Dendritic cell treated with granulocyte-macrophage colony-stimulating factor and Interleukin-4, amounts not matched to agents 40 ng/mL and 50 ng/mL, for 4 days (primary cell): ENCODE measurements at regions not wholly inside any gene's neighbourhood (a gene's known extent, or its start where the extent isn't known, plus 50 kb on each side); places are given as distances from the start of the nearest gene placed in this dataset.

Source experiments
- H3K27ac Mint-ChIP-seq: one replicate; pipeline ENCODE4 v1.8.0; 2022; ENCODE audit warnings: mild to moderate bottlenecking, mixed read lengths
- H3K27me3 Mint-ChIP-seq: one replicate; pipeline ENCODE4 v1.8.0; 2022; ENCODE audit warnings: mild to moderate bottlenecking, mixed read lengths
- H3K36me3 Mint-ChIP-seq: one replicate; pipeline ENCODE4 v1.8.0; 2022; ENCODE audit warnings: low read depth, mixed read lengths
- H3K4me1 Mint-ChIP-seq: one replicate; pipeline ENCODE4 v1.8.0; 2022; ENCODE audit warnings: low read depth, mixed read lengths
- H3K4me3 Mint-ChIP-seq: one replicate; pipeline ENCODE4 v1.8.0; 2022; ENCODE audit warnings: mild to moderate bottlenecking, moderate library complexity, mixed read lengths
- H3K9me3 Mint-ChIP-seq: one replicate; pipeline ENCODE4 v1.8.0; 2022; ENCODE audit warnings: mixed read lengths
- intact Hi-C: fragments of 100-400 bp; cut with micrococcal nuclease; formaldehyde crosslinking; loops from one replicate; pipeline ENCODE4 v1.15.0; 2022

GRCh38 chr16:85261204-85261603 is 148.9 kb upstream of the CIBAR2 start:
- Mint-ChIP-seq H3K9me3 (no peaks in the 10 kb centered on the region), H3K4me3 (no peak overlapping the region), H3K4me1 (peaks cover 21% of the 10 kb centered on the region), H3K27ac (no peak overlapping the region), H3K36me3 (no peaks in the 10 kb centered on the region), H3K27me3 (peaks cover 65% of the 10 kb centered on the region)
- intact Hi-C loops: no loop called here

GRCh38 chr16:85261657-85262557 is 149.6 kb upstream of the CIBAR2 start:
- Mint-ChIP-seq H3K36me3 (no peaks in the 10 kb centered on the region), H3K4me1 (peaks cover 21% of the 10 kb centered on the region), H3K4me3 (no peak overlapping the region), H3K9me3 (no peaks in the 10 kb centered on the region), H3K27me3 (peaks cover 60% of the 10 kb centered on the region), H3K27ac (no peak overlapping the region)
- intact Hi-C loops: no loop called here

- intact Hi-C loops: no loop called here
- no peak overlapping the region for H3K27ac Mint-ChIP-seq
- peaks cover 54% of the 10 kb centered on the region for H3K27me3 Mint-ChIP-seq
- no peak overlapping the region for H3K4me3 Mint-ChIP-seq
- H3K36me3 Mint-ChIP-seq: no peaks in the 10 kb centered on the region
- H3K9me3 Mint-ChIP-seq: no peaks in the 10 kb centered on the region
- peaks cover 21% of the 10 kb centered on the region for H3K4me1 Mint-ChIP-seq
These were observed 150.4 kb upstream of the CIBAR2 start for GRCh38 chr16:85262558-85263238.

- H3K4me1 Mint-ChIP-seq: peaks cover 21% of the 10 kb centered on the region
- no peak overlapping the region for H3K27ac Mint-ChIP-seq
- H3K4me3 Mint-ChIP-seq: no peak overlapping the region
- H3K27me3 Mint-ChIP-seq: peaks cover 49% of the 10 kb centered on the region
- intact Hi-C loops: no loop called here
- no peaks in the 10 kb centered on the region for H3K9me3 Mint-ChIP-seq
- H3K36me3 Mint-ChIP-seq: no peaks in the 10 kb centered on the region
These were observed 150.9 kb upstream of the CIBAR2 start for GRCh38 chr16:85263239-85263585.

DNA sequence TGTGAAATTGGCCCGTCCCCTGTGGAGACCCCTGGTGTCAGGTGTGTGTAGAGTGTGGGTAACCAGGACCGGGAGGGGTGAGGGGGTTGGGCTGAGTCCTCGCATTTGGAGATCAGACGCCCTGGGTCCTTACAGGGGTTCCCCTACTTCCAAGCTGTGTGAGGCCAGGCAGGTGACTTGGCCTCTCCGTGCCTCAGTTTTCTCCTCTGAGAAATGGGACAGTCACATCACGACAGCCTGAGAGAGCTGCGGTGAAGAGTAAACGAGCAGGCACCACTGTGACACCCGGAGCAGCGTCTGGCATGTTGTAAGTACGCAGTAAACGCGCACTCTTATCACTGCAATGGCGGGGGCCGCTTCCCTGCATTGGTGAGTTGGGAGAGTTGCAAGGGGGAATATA is 152.5 kb upstream of the CIBAR2 start:
- Mint-ChIP-seq H3K9me3 (no peaks in the 10 kb centered on the region), H3K27ac (no peak overlapping the region), H3K4me1 (peaks cover 11% of the 10 kb centered on the region), H3K27me3 (peaks cover 36% of the 10 kb centered on the region), H3K4me3 (no peak overlapping the region), H3K36me3 (no peaks in the 10 kb centered on the region)
- intact Hi-C loops: no loop called here

GRCh38 chr16:85265161-85265784 is 153.0 kb upstream of the CIBAR2 start:
- H3K27ac Mint-ChIP-seq: no peak overlapping the region
- no peaks in the 10 kb centered on the region for H3K9me3 Mint-ChIP-seq
- intact Hi-C loops: no loop called here
- H3K36me3 Mint-ChIP-seq: no peaks in the 10 kb centered on the region
- peaks cover 11% of the 10 kb centered on the region for H3K4me1 Mint-ChIP-seq
- H3K27me3 Mint-ChIP-seq: peaks cover 34% of the 10 kb centered on the region
- H3K4me3 Mint-ChIP-seq: no peak overlapping the region

- no peak overlapping the region for H3K27ac Mint-ChIP-seq
- H3K9me3 Mint-ChIP-seq: no peaks in the 10 kb centered on the region
- H3K27me3 Mint-ChIP-seq: peaks cover 31% of the 10 kb centered on the region
- H3K36me3 Mint-ChIP-seq: no peaks in the 10 kb centered on the region
- intact Hi-C loops: no loop called here
- peaks cover 11% of the 10 kb centered on the region for H3K4me1 Mint-ChIP-seq
- H3K4me3 Mint-ChIP-seq: no peak overlapping the region
These were observed 153.5 kb upstream of the CIBAR2 start for GRCh38 chr16:85265810-85266209.

GRCh38 chr16:85266857-85267256 is 154.6 kb upstream of the CIBAR2 start:
- peaks cover 26% of the 10 kb centered on the region for H3K27me3 Mint-ChIP-seq
- intact Hi-C loops: no loop called here

GRCh38 chr16:85267414-85267945 is 155.2 kb upstream of the CIBAR2 start:
- intact Hi-C loops: no loop called here
- H3K4me1 Mint-ChIP-seq: peaks cover 4% of the 10 kb centered on the region

More at GRCh38 chr16:85266857-85267256, 154.6 kb upstream of the CIBAR2 start:
- Mint-ChIP-seq H3K9me3 (no peaks in the 10 kb centered on the region), H3K4me1 (peaks cover 10% of the 10 kb centered on the region), H3K27ac (no peak overlapping the region), H3K36me3 (no peaks in the 10 kb centered on the region), H3K4me3 (no peak overlapping the region)

DNA sequence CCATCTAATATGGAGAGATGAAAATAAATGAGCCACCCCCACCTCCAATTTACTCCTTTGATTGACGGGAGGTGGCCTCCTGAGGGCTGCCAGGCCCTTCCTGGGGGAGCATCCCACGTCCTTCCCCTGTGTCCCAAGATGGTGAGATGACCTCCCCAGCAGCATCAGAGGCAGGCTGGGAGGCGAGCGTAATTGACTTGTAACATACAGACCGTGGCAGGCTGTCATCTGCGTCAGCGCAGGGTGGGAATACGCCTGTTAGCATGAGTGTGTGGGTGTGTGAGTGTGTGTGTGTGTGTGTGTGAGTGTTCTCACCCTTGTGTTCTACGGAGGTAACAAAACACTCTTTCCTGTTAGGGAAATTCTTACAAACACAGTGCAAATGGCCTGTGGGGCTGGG is 156.9 kb upstream of the CIBAR2 start:
- Mint-ChIP-seq H3K9me3 (no peaks in the 10 kb centered on the region), H3K27ac (no peak overlapping the region), H3K4me3 (no peak overlapping the region), H3K4me1 (no peaks in the 10 kb centered on the region), H3K27me3 (peaks cover 8% of the 10 kb centered on the region), H3K36me3 (no peaks in the 10 kb centered on the region)
- intact Hi-C loops: no loop called here

More at GRCh38 chr16:85267414-85267945, 155.2 kb upstream of the CIBAR2 start:
- no peaks in the 10 kb centered on the region for H3K9me3 Mint-ChIP-seq
- H3K27me3 Mint-ChIP-seq: peaks cover 20% of the 10 kb centered on the region
- no peak overlapping the region for H3K27ac Mint-ChIP-seq
- no peaks in the 10 kb centered on the region for H3K36me3 Mint-ChIP-seq
- H3K4me3 Mint-ChIP-seq: no peak overlapping the region

DNA sequence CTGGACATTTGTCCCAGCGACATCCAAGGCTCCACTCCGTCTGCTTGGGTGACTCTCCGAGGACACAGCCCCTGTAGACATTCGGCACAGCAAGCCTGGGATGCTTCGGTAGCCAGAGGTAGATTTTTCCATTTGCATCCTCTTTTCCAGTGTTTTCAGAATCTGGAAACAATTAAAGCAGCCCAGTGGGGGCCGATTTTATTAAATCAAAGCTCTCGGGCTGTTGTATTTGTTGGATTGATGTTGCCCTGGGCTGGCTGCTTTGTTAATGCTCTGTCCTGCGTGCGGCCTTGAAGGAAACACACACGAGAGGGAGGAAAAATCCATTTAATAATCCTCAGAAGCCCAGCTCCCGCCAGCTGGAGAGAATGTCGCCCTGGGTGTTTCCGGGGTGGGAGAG is 158.1 kb upstream of the CIBAR2 start:
- intact Hi-C loops: no loop called here
- H3K4me1 Mint-ChIP-seq: no peaks in the 10 kb centered on the region

DNA sequence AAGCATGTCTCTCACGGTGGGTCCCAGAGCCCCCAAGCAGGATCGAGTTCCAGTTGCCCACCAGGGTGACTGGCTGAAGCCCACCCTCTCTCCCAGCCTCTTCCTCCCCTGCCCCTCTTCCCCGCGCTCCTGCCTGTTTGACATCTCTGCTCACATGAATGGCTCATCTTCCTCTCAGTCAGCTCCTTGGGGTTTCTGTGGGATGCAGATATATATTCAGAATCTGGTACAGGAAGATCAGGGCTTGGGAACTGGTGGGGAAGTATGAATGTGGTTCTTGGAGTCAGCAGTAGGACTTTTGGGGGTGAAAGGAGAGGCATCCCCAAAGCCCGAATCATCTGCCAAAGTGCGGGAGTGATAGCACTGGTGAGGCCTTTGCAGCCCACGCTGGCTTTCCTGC is 158.9 kb upstream of the CIBAR2 start:
- no peak overlapping the region for H3K4me3 Mint-ChIP-seq
- H3K36me3 Mint-ChIP-seq: no peaks in the 10 kb centered on the region
- intact Hi-C loops: no loop called here
- peaks cover 14% of the 10 kb centered on the region for H3K27me3 Mint-ChIP-seq
- H3K27ac Mint-ChIP-seq: no peak overlapping the region
- H3K9me3 Mint-ChIP-seq: no peaks in the 10 kb centered on the region
- H3K4me1 Mint-ChIP-seq: peaks cover 5% of the 10 kb centered on the region

More for the DNA sequence above, 158.1 kb upstream of the CIBAR2 start:
- no peaks in the 10 kb centered on the region for H3K9me3 Mint-ChIP-seq
- no peak overlapping the region for H3K4me3 Mint-ChIP-seq
- H3K36me3 Mint-ChIP-seq: no peaks in the 10 kb centered on the region
- peaks cover 14% of the 10 kb centered on the region for H3K27me3 Mint-ChIP-seq
- no peak overlapping the region for H3K27ac Mint-ChIP-seq

DNA sequence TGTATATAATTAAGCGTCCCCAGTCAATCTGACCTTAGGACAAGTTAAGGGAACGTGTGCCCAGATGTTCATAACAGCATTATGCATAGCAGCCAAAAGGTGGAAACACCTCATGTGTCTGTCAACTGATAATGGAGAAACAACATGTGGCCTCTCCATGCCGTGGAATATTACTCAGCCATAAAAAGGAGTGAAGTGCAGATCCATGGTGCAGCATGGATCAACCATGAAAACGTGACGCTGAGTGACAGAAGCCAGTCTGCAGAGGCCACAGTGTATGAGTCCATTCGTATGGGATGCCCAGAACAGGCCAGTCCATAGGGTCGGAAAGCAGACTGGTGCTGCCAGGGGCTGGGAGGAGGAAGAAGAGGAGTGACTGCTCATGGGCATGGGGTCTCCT is 161.0 kb upstream of the CIBAR2 start:
- Mint-ChIP-seq H3K27me3 (peaks cover 14% of the 10 kb centered on the region), H3K27ac (no peak overlapping the region), H3K36me3 (no peaks in the 10 kb centered on the region), H3K9me3 (no peaks in the 10 kb centered on the region), H3K4me1 (peaks cover 5% of the 10 kb centered on the region), H3K4me3 (no peak overlapping the region)
- intact Hi-C loops: no loop called here

DNA sequence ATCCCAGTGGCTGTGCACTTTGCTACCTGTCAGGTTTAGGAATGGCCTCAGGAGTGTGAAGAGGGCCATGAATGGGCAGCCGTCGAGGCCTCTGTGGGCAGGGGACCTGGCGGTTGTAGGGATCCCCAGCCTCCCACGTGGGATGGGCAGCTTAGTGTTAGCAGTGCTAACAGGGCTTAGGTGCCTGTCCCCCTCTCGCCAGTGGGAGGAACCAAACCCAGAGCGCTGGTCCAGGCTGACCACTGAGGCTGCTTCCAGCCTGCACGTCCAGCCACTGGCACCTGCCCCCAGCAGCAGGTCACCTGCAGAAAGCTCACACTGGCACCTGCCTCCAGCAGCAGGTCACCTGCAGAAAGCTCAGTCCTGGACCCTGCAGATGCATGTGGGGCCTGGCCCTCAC is 162.2 kb upstream of the CIBAR2 start:
- Mint-ChIP-seq H3K9me3 (no peaks in the 10 kb centered on the region), H3K27me3 (peaks cover 15% of the 10 kb centered on the region), H3K4me1 (peaks cover 13% of the 10 kb centered on the region), H3K27ac (no peak overlapping the region), H3K36me3 (no peaks in the 10 kb centered on the region), H3K4me3 (no peak overlapping the region)
- intact Hi-C loops: no loop called here
